Spleen (tissue), 7 donors: ENCODE measurements at regions not wholly inside any gene's neighbourhood (a gene's known extent, or its start where the extent isn't known, plus 50 kb on each side); places are given as distances from the start of the nearest gene placed in this dataset.

ENCODE experiments used
- POLR2A ChIP-seq, 3 donors: fragments of 450-650 bp; IDR thresholded peaks; one replicate each; pipeline ENCODE4 v1.5.1; 2017; ENCODE audit warnings: antibody characterized with exemption in 3 of 3, mild to moderate bottlenecking in 1 of 3
- POLR2AphosphoS5 ChIP-seq, 3 donors: sonication (generic); formaldehyde crosslinking; IDR thresholded peaks; one replicate each; pipeline ENCODE4 v1.5.1; 2017; ENCODE audit warnings: antibody characterized with exemption in 3 of 3
- TF ChIP-seq, protein P1 (sequence below), 11 experiments: fragments of 200-600 bp in 7 of 11; fragments of 450-650 bp in 4 of 11; sonication (generic) in 4 of 11; IDR thresholded peaks in 8 of 11; conservative IDR thresholded peaks in 3 of 11; 1 replicate in 7 of 11; 2 replicates in 4 of 11; pipeline versions ENCODE4 v1.4.0 to v1.8.0; 2016 to 2021; ENCODE audit warnings: antibody characterized with exemption in 11 of 11, inconsistent platforms in 4 of 11, mild to moderate bottlenecking in 1 of 11
- donor health status: DM: no; HTN: no; CAD: no; lungs with moderate emphysema.
- donor health status: DM: no; HTN: no; CAD: no.
- donor health status: DM: no; HTN: no; CAD: no.

DNA sequence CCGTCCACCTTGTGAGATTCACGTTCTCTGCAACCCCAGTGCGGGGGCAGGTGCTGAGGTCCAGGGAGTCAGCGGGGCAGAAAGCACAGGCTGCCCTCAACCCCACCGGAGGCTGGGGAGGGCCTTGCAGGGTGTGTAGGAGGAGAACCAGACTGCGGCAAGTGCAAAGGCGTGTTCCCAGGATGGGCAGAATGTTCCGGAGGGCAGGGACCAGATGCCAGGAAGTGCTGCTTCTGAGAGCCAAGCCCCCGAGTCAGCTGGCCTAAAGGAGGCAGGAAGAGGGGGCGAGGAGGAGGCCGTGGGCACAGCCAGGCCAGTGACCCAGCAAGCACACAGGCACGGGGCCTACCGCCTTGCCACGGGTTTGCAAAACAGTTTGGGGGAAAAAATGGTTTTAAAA lies 193.8 kb upstream of the AJAP1 start:
- TF ChIP-seq POLR2AphosphoS5 (IDR thresholded peaks at IDR 0.05) (no peak), POLR2A (IDR thresholded peaks at IDR 0.05) (no peak)
- TF ChIP-seq, protein P1, sequence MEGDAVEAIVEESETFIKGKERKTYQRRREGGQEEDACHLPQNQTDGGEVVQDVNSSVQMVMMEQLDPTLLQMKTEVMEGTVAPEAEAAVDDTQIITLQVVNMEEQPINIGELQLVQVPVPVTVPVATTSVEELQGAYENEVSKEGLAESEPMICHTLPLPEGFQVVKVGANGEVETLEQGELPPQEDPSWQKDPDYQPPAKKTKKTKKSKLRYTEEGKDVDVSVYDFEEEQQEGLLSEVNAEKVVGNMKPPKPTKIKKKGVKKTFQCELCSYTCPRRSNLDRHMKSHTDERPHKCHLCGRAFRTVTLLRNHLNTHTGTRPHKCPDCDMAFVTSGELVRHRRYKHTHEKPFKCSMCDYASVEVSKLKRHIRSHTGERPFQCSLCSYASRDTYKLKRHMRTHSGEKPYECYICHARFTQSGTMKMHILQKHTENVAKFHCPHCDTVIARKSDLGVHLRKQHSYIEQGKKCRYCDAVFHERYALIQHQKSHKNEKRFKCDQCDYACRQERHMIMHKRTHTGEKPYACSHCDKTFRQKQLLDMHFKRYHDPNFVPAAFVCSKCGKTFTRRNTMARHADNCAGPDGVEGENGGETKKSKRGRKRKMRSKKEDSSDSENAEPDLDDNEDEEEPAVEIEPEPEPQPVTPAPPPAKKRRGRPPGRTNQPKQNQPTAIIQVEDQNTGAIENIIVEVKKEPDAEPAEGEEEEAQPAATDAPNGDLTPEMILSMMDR (IDR thresholded peaks at IDR 0.05 in 8 of 11, conservative IDR thresholded peaks at IDR 0.05 in 3 of 11) = no peak
